Vagina (tissue), 2 donors: ENCODE measurements at regions not wholly inside any gene's neighbourhood (a gene's known extent, or its start where the extent isn't known, plus 50 kb on each side); places are given as distances from the start of the nearest gene placed in this dataset.

Experiments used
- CTCF ChIP-seq, 3 experiments: fragments of 450-650 bp in 2 of 3; fragments of 200-600 bp in 1 of 3; sonication (generic) in 1 of 3; IDR thresholded peaks; one replicate each; pipeline ENCODE4 v1.5.1; 2017 to 2019; ENCODE audit warnings: antibody characterized with exemption in 3 of 3, mild to moderate bottlenecking in 2 of 3, moderate library complexity in 2 of 3
- POLR2A ChIP-seq, 2 donors: fragments of 450-650 bp; IDR thresholded peaks; one replicate each; pipeline ENCODE4 v1.6.1; 2017; ENCODE audit warnings: antibody characterized with exemption in 2 of 2, mild to moderate bottlenecking in 2 of 2, moderate library complexity in 2 of 2
- POLR2AphosphoS5 ChIP-seq, 2 donors: sonication (generic); formaldehyde crosslinking; IDR thresholded peaks; one replicate each; pipeline ENCODE4 v1.9.0; 2017; ENCODE audit warnings: antibody characterized with exemption in 2 of 2, mild to moderate bottlenecking in 2 of 2, low read depth in 1 of 2; ENCODE audit not compliant: insufficient read depth in 1 of 2

- TF ChIP-seq CTCF (IDR thresholded peaks at IDR 0.05) (no peak), POLR2AphosphoS5 (IDR thresholded peaks at IDR 0.05; ENCODE audit: insufficient read depth in 1 of 2, low read depth in 1 of 2) (no peak), POLR2A (IDR thresholded peaks at IDR 0.05) (no peak)
These were observed 240.7 kb downstream of the DCDC2C start for GRCh38 chr2:3944071-3944470.
